Lower leg skin (tissue), 3 donors: ENCODE measurements at regions not wholly inside any gene's neighbourhood (a gene's known extent, or its start where the extent isn't known, plus 50 kb on each side); places are given as distances from the start of the nearest gene placed in this dataset.

Experiments
- POLR2A ChIP-seq, 2 donors: fragments of 450-650 bp; IDR thresholded peaks; one replicate each; pipeline ENCODE4 v1.6.1; 2016 to 2017; ENCODE audit warnings: antibody characterized with exemption in 2 of 2, mild to moderate bottlenecking in 1 of 2, moderate library complexity in 1 of 2
- TF ChIP-seq, protein P1 (sequence below), 3 donors: fragments of 450-650 bp; IDR thresholded peaks; one replicate each; pipeline ENCODE4 v1.5.1; 2016; ENCODE audit warnings: antibody characterized with exemption in 3 of 3, mild to moderate bottlenecking in 3 of 3, moderate library complexity in 2 of 3

DNA sequence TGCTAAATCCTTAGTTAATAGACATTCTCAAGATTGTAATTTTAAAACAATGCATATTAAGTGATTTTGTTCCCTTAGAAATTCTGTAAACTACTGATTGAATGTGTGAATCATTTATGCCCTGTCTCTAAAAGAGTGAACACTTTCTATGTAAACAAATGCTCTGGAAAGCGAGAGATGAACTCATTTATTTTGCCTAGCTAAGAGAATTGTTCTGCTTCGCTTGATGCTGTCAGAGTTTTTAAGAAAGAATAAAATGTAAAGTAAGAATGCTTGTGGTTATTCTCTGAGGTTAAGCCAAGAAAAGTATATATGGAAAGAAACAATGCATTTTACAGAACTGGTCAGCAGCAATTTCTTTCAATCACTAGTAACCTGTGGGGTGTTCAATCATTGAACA, 347.4 kb upstream of the NUDT12 start:
- TF ChIP-seq, protein P1, sequence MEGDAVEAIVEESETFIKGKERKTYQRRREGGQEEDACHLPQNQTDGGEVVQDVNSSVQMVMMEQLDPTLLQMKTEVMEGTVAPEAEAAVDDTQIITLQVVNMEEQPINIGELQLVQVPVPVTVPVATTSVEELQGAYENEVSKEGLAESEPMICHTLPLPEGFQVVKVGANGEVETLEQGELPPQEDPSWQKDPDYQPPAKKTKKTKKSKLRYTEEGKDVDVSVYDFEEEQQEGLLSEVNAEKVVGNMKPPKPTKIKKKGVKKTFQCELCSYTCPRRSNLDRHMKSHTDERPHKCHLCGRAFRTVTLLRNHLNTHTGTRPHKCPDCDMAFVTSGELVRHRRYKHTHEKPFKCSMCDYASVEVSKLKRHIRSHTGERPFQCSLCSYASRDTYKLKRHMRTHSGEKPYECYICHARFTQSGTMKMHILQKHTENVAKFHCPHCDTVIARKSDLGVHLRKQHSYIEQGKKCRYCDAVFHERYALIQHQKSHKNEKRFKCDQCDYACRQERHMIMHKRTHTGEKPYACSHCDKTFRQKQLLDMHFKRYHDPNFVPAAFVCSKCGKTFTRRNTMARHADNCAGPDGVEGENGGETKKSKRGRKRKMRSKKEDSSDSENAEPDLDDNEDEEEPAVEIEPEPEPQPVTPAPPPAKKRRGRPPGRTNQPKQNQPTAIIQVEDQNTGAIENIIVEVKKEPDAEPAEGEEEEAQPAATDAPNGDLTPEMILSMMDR (IDR thresholded peaks at IDR 0.05): no peak
- TF ChIP-seq POLR2A (IDR thresholded peaks at IDR 0.05): no peak
